ENCODE measurements at regions not wholly inside any gene's neighbourhood (a gene's known extent, or its start where the extent isn't known, plus 50 kb on each side); places are given as distances from the start of the nearest gene placed in this dataset.

- TF ChIP-seq EP300 (conservative IDR thresholded peaks at IDR 0.05; ENCODE audit: poor library complexity, severe bottlenecking) (no peak), CTCF (IDR thresholded peaks at IDR 0.05; ENCODE audit: poor library complexity, severe bottlenecking) (no peak), TAF1 (IDR thresholded peaks at IDR 0.05; ENCODE audit: low read depth) (no peak), POLR2AphosphoS5 (IDR thresholded peaks at IDR 0.05) (no peak)
Measured at GRCh38 chr12:90816353-90817089, 138.5 kb downstream of the CCER1 start.

Data from neural cell (in vitro differentiated cells).